ENCODE measurements at regions not wholly inside any gene's neighbourhood (a gene's known extent, or its start where the extent isn't known, plus 50 kb on each side); places are given as distances from the start of the nearest gene placed in this dataset.

- DNase-seq (ENCODE audit: low read depth) (peak; percentile 73), FAIRE-seq (peak; percentile 49)
- Mint-ChIP-seq H3K9me3 (ENCODE audit: unreplicated experiment) (no peaks in the 10 kb centered on the region), H3K4me3 (ENCODE audit: unreplicated experiment) (no peak overlapping the region), H3K4me1 (ENCODE audit: low read depth, unreplicated experiment) (peaks cover 9% of the 10 kb centered on the region), H3K36me3 (ENCODE audit: low read depth, unreplicated experiment) (no peaks in the 10 kb centered on the region), H3K27ac (ENCODE audit: unreplicated experiment) (peak overlapping the region; percentile 37), H3K27me3 (ENCODE audit: low read depth, unreplicated experiment) (no peaks in the 10 kb centered on the region)
- H4K20me1 ChIP-seq (ENCODE audit: insufficient read depth, low read length), result no peaks in the 10 kb centered on the region
- TF ChIP-seq CTCF (IDR thresholded peaks at IDR 0.05; ENCODE audit: insufficient read depth, low read depth, low read length) (no peak), EZH2 (IDR thresholded peaks at IDR 0.05; ENCODE audit: insufficient read depth, low read length) (no peak)
- no peak overlapping the region for H3K4me2 ChIP-seq (ENCODE audit: low read length)
- peak overlapping the region; percentile 29 for H2AFZ ChIP-seq (ENCODE audit: low read depth, low read length)
- H3K36me3 ChIP-seq (ENCODE audit: insufficient read depth, low read length), result no peaks in the 10 kb centered on the region
- no peak overlapping the region for H3K9ac ChIP-seq (ENCODE audit: low read length)
- no peaks in the 10 kb centered on the region for H3K4me1 ChIP-seq (ENCODE audit: insufficient read depth, low read length)
- H3K79me2 ChIP-seq (ENCODE audit: insufficient read depth, low read length), result no peaks in the 10 kb centered on the region
- H3K9me3 ChIP-seq (ENCODE audit: insufficient read depth, low read depth, low read length), result no peaks in the 10 kb centered on the region
- no peak overlapping the region for H3K4me3 ChIP-seq (ENCODE audit: insufficient read depth, low read depth, low read length)
- H3K27ac ChIP-seq (ENCODE audit: low read depth, low read length), result no peak overlapping the region
- no peaks in the 10 kb centered on the region for H3K27me3 ChIP-seq (ENCODE audit: insufficient read depth, low read length)
These were observed 398.9 kb downstream of the PLK2 start for GRCh38 chr5:58060996-58061395.

GRCh38 chr5:58057324-58057723 is 402.6 kb downstream of the PLK2 start:
- H3K9me3 ChIP-seq (ENCODE audit: insufficient read depth, low read depth, low read length), result no peaks in the 10 kb centered on the region
- no peaks in the 10 kb centered on the region for H3K27me3 ChIP-seq (ENCODE audit: insufficient read depth, low read length)
- peaks cover 9% of the 10 kb centered on the region for H3K4me1 Mint-ChIP-seq (ENCODE audit: low read depth, unreplicated experiment)
- FAIRE-seq, result no peak
- no peaks in the 10 kb centered on the region for H4K20me1 ChIP-seq (ENCODE audit: insufficient read depth, low read length)
- H3K36me3 Mint-ChIP-seq (ENCODE audit: low read depth, unreplicated experiment), result no peaks in the 10 kb centered on the region
- no peaks in the 10 kb centered on the region for H3K9me3 Mint-ChIP-seq (ENCODE audit: unreplicated experiment)
- H3K27ac Mint-ChIP-seq (ENCODE audit: unreplicated experiment), result no peak overlapping the region
- no peak for TF ChIP-seq EZH2 (IDR thresholded peaks at IDR 0.05; ENCODE audit: insufficient read depth, low read length)
- TF ChIP-seq CTCF (IDR thresholded peaks at IDR 0.05; ENCODE audit: insufficient read depth, low read depth, low read length), result no peak
- H3K9ac ChIP-seq (ENCODE audit: low read length), result no peak overlapping the region
- no peak overlapping the region for H3K4me3 ChIP-seq (ENCODE audit: insufficient read depth, low read depth, low read length)
- H3K27ac ChIP-seq (ENCODE audit: low read depth, low read length), result no peak overlapping the region
- H3K4me3 Mint-ChIP-seq (ENCODE audit: unreplicated experiment), result no peak overlapping the region
- H2AFZ ChIP-seq (ENCODE audit: low read depth, low read length), result no peak overlapping the region
- no peak overlapping the region for H3K4me2 ChIP-seq (ENCODE audit: low read length)
- no peaks in the 10 kb centered on the region for H3K4me1 ChIP-seq (ENCODE audit: insufficient read depth, low read length)
- no peaks in the 10 kb centered on the region for H3K79me2 ChIP-seq (ENCODE audit: insufficient read depth, low read length)
- H3K27me3 Mint-ChIP-seq (ENCODE audit: low read depth, unreplicated experiment), result no peaks in the 10 kb centered on the region
- no peak for DNase-seq (ENCODE audit: low read depth)
- H3K36me3 ChIP-seq (ENCODE audit: insufficient read depth, low read length), result no peaks in the 10 kb centered on the region

GRCh38 chr5:58056546-58056945 is 403.3 kb downstream of the PLK2 start:
- Histone ChIP-seq H4K20me1 (ENCODE audit: insufficient read depth, low read length) (no peaks in the 10 kb centered on the region), H3K79me2 (ENCODE audit: insufficient read depth, low read length) (no peaks in the 10 kb centered on the region), H3K4me3 (ENCODE audit: insufficient read depth, low read depth, low read length) (no peak overlapping the region), H3K9me3 (ENCODE audit: insufficient read depth, low read depth, low read length) (no peaks in the 10 kb centered on the region), H2AFZ (ENCODE audit: low read depth, low read length) (no peak overlapping the region), H3K27ac (ENCODE audit: low read depth, low read length) (no peak overlapping the region), H3K27me3 (ENCODE audit: insufficient read depth, low read length) (no peaks in the 10 kb centered on the region), H3K36me3 (ENCODE audit: insufficient read depth, low read length) (no peaks in the 10 kb centered on the region), H3K4me2 (ENCODE audit: low read length) (no peak overlapping the region), H3K4me1 (ENCODE audit: insufficient read depth, low read length) (no peaks in the 10 kb centered on the region), H3K9ac (ENCODE audit: low read length) (no peak overlapping the region)
- TF ChIP-seq CTCF (IDR thresholded peaks at IDR 0.05; ENCODE audit: insufficient read depth, low read depth, low read length) (no peak), EZH2 (IDR thresholded peaks at IDR 0.05; ENCODE audit: insufficient read depth, low read length) (no peak)
- Mint-ChIP-seq H3K9me3 (ENCODE audit: unreplicated experiment) (no peaks in the 10 kb centered on the region), H3K27ac (ENCODE audit: unreplicated experiment) (no peak overlapping the region), H3K36me3 (ENCODE audit: low read depth, unreplicated experiment) (no peaks in the 10 kb centered on the region), H3K27me3 (ENCODE audit: low read depth, unreplicated experiment) (no peaks in the 10 kb centered on the region), H3K4me3 (ENCODE audit: unreplicated experiment) (no peak overlapping the region), H3K4me1 (ENCODE audit: low read depth, unreplicated experiment) (peaks cover 9% of the 10 kb centered on the region)
- DNase-seq (ENCODE audit: low read depth), result peak; percentile 63
- FAIRE-seq, result no peak
